ENCODE measurements at regions not wholly inside any gene's neighbourhood (a gene's known extent, or its start where the extent isn't known, plus 50 kb on each side); places are given as distances from the start of the nearest gene placed in this dataset.

DNA sequence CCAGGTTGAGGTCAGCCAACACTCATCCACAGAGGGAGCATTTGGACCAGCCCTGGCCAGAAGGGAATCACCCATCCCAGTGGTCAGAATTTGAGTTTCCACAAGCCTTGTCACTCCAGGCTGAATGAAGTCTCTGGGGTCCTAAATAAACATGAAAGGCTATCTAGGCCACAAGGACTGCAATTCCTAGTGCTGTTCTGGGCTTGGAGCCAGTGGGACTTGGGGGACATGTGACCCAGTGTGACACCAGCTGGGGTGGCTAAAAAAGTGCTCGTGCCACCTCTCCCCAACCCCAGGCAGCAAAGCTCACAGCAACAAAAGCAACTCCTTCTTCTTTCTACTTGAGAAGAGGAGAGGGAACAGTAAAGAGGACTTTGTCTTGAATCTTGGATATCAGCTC, 91.7 kb downstream of the MDH1 start:
- no peaks in the 10 kb centered on the region for H3K9me3 ChIP-seq (ENCODE audit: low read length)
- no peak overlapping the region for H3K9ac ChIP-seq (ENCODE audit: low read length)
- H2AFZ ChIP-seq (ENCODE audit: low read depth, low read length) = no peak overlapping the region
- no peaks in the 10 kb centered on the region for H3F3A ChIP-seq (ENCODE audit: insufficient read depth, low read length, poor library complexity, severe bottlenecking)
- no peak overlapping the region for H3K27ac ChIP-seq (ENCODE audit: low read length)
- H3K4me3 ChIP-seq (ENCODE audit: low read length) = no peak overlapping the region
- H4K20me1 ChIP-seq (ENCODE audit: insufficient read depth) = no peaks in the 10 kb centered on the region
- TF ChIP-seq EP300 (conservative IDR thresholded peaks at IDR 0.05; ENCODE audit: poor library complexity, severe bottlenecking) = no peak
- TF ChIP-seq POLR2AphosphoS5 (IDR thresholded peaks at IDR 0.05) = no peak
- TF ChIP-seq MXI1 (conservative IDR thresholded peaks at IDR 0.05; ENCODE audit: poor library complexity, severe bottlenecking) = no peak
- TF ChIP-seq, protein P1, sequence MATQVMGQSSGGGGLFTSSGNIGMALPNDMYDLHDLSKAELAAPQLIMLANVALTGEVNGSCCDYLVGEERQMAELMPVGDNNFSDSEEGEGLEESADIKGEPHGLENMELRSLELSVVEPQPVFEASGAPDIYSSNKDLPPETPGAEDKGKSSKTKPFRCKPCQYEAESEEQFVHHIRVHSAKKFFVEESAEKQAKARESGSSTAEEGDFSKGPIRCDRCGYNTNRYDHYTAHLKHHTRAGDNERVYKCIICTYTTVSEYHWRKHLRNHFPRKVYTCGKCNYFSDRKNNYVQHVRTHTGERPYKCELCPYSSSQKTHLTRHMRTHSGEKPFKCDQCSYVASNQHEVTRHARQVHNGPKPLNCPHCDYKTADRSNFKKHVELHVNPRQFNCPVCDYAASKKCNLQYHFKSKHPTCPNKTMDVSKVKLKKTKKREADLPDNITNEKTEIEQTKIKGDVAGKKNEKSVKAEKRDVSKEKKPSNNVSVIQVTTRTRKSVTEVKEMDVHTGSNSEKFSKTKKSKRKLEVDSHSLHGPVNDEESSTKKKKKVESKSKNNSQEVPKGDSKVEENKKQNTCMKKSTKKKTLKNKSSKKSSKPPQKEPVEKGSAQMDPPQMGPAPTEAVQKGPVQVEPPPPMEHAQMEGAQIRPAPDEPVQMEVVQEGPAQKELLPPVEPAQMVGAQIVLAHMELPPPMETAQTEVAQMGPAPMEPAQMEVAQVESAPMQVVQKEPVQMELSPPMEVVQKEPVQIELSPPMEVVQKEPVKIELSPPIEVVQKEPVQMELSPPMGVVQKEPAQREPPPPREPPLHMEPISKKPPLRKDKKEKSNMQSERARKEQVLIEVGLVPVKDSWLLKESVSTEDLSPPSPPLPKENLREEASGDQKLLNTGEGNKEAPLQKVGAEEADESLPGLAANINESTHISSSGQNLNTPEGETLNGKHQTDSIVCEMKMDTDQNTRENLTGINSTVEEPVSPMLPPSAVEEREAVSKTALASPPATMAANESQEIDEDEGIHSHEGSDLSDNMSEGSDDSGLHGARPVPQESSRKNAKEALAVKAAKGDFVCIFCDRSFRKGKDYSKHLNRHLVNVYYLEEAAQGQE (IDR thresholded peaks at IDR 0.05; ENCODE audit: borderline replicate concordance) = no peak
- no peak for TF ChIP-seq TAF1 (IDR thresholded peaks at IDR 0.05; ENCODE audit: low read depth)
- no peak for TF ChIP-seq EZH2 (IDR thresholded peaks at IDR 0.05; ENCODE audit: borderline replicate concordance, insufficient read depth, low read length, poor library complexity, severe bottlenecking)
- TF ChIP-seq RAD21 (conservative IDR thresholded peaks at IDR 0.05) = no peak
- TF ChIP-seq, protein P2, sequence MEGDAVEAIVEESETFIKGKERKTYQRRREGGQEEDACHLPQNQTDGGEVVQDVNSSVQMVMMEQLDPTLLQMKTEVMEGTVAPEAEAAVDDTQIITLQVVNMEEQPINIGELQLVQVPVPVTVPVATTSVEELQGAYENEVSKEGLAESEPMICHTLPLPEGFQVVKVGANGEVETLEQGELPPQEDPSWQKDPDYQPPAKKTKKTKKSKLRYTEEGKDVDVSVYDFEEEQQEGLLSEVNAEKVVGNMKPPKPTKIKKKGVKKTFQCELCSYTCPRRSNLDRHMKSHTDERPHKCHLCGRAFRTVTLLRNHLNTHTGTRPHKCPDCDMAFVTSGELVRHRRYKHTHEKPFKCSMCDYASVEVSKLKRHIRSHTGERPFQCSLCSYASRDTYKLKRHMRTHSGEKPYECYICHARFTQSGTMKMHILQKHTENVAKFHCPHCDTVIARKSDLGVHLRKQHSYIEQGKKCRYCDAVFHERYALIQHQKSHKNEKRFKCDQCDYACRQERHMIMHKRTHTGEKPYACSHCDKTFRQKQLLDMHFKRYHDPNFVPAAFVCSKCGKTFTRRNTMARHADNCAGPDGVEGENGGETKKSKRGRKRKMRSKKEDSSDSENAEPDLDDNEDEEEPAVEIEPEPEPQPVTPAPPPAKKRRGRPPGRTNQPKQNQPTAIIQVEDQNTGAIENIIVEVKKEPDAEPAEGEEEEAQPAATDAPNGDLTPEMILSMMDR (IDR thresholded peaks at IDR 0.05; ENCODE audit: poor library complexity, severe bottlenecking) = no peak
- no peaks in the 10 kb centered on the region for H3K27me3 ChIP-seq (ENCODE audit: insufficient read depth, low read depth, low read length)
- H3K9me2 ChIP-seq (ENCODE audit: insufficient read depth, low read length) = no peaks in the 10 kb centered on the region
- no peaks in the 10 kb centered on the region for H3K79me2 ChIP-seq (replicated peaks; ENCODE audit: insufficient read depth, low read length)
- H3K36me3 ChIP-seq (ENCODE audit: insufficient read depth, low read length) = no peaks in the 10 kb centered on the region
- no peak overlapping the region for H3K4me2 ChIP-seq (ENCODE audit: low read length)

DNA sequence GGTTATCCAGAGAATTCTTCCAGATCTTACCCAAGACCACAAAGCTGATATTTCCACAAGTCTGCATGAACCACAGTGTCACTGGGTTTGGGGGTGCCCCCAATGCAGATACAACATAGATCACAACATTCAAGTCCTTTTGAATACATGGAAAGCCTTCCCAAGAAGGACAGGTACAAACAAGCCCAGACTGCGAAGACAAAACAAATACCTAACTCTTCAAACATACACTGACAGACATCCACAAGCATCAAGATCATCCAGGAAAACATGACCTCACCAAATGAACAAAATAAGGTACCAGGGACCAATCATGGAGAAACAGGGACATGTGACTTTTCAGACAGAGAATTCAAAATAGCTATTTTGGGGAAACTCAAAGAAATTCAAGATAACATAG, 93.1 kb downstream of the MDH1 start:
- no peaks in the 10 kb centered on the region for H3K9me3 ChIP-seq (ENCODE audit: low read length)
- no peak overlapping the region for H3K27ac ChIP-seq (ENCODE audit: low read length)
- no peaks in the 10 kb centered on the region for H3F3A ChIP-seq (ENCODE audit: insufficient read depth, low read length, poor library complexity, severe bottlenecking)
- H3K4me2 ChIP-seq (ENCODE audit: low read length) = no peak overlapping the region
- no peaks in the 10 kb centered on the region for H3K79me2 ChIP-seq (replicated peaks; ENCODE audit: insufficient read depth, low read length)
- H3K36me3 ChIP-seq (ENCODE audit: insufficient read depth, low read length) = no peaks in the 10 kb centered on the region
- TF ChIP-seq, protein P1 (IDR thresholded peaks at IDR 0.05; ENCODE audit: borderline replicate concordance) = no peak
- no peak for TF ChIP-seq RAD21 (conservative IDR thresholded peaks at IDR 0.05)
- no peak for TF ChIP-seq EP300 (conservative IDR thresholded peaks at IDR 0.05; ENCODE audit: poor library complexity, severe bottlenecking)
- TF ChIP-seq POLR2AphosphoS5 (IDR thresholded peaks at IDR 0.05) = no peak
- TF ChIP-seq SMC3 (conservative IDR thresholded peaks at IDR 0.05; ENCODE audit: poor library complexity) = no peak
- no peak for TF ChIP-seq EZH2 (IDR thresholded peaks at IDR 0.05; ENCODE audit: borderline replicate concordance, insufficient read depth, low read length, poor library complexity, severe bottlenecking)
- TF ChIP-seq TAF1 (IDR thresholded peaks at IDR 0.05; ENCODE audit: low read depth) = no peak
- H3K27me3 ChIP-seq (ENCODE audit: insufficient read depth, low read depth, low read length) = no peaks in the 10 kb centered on the region
- H4K20me1 ChIP-seq (ENCODE audit: insufficient read depth) = no peaks in the 10 kb centered on the region
- no peak overlapping the region for H3K4me3 ChIP-seq (ENCODE audit: low read length)
- H2AFZ ChIP-seq (ENCODE audit: low read depth, low read length) = no peak overlapping the region
- H3K9ac ChIP-seq (ENCODE audit: low read length) = no peak overlapping the region
- H3K9me2 ChIP-seq (ENCODE audit: insufficient read depth, low read length) = no peaks in the 10 kb centered on the region

Data from neural cell (in vitro differentiated cells).